ENCODE measurements at regions not wholly inside any gene's neighbourhood (a gene's known extent, or its start where the extent isn't known, plus 50 kb on each side); places are given as distances from the start of the nearest gene placed in this dataset.

GRCh38 chr4:4607336-4608213 lies 65.7 kb upstream of the STX18 start:
- Histone ChIP-seq H3K9me3 (ENCODE audit: low read depth) (no peaks in the 10 kb centered on the region), H3K4me3 (no peak overlapping the region), H3K27ac (peak overlapping the region; percentile 43), H3K4me2 (no peak overlapping the region), H3K36me3 (replicated peaks; ENCODE audit: insufficient read depth, low read depth) (no peaks in the 10 kb centered on the region), H3K4me1 (ENCODE audit: insufficient read depth) (no peaks in the 10 kb centered on the region), H4K20me1 (ENCODE audit: insufficient read depth, poor library complexity, severe bottlenecking) (no peaks in the 10 kb centered on the region), H3K27me3 (no peaks in the 10 kb centered on the region), H3K79me2 (no peaks in the 10 kb centered on the region), H3K9me2 (replicated peaks; ENCODE audit: insufficient read depth) (no peaks in the 10 kb centered on the region), H2AFZ (no peak overlapping the region)
- TF ChIP-seq EZH2 (IDR thresholded peaks at IDR 0.05; ENCODE audit: borderline replicate concordance), result no peak
- DNase-seq (ENCODE audit: low spot score), result no peak
- 74% methylated on average over 19 of the region's 19 CpGs for WGBS (ENCODE audit: low lambda C conversion rate, missing lambda C conversion rate)

GRCh38 chr4:4606321-4606720 lies 64.5 kb upstream of the STX18 start:
- Histone ChIP-seq H3K4me2 (no peak overlapping the region), H3K4me1 (ENCODE audit: insufficient read depth) (no peaks in the 10 kb centered on the region), H3K9me3 (ENCODE audit: low read depth) (no peaks in the 10 kb centered on the region), H4K20me1 (ENCODE audit: insufficient read depth, poor library complexity, severe bottlenecking) (no peaks in the 10 kb centered on the region), H2AFZ (no peak overlapping the region), H3K27me3 (no peaks in the 10 kb centered on the region), H3K4me3 (no peak overlapping the region), H3K79me2 (no peaks in the 10 kb centered on the region), H3K9me2 (replicated peaks; ENCODE audit: insufficient read depth) (no peaks in the 10 kb centered on the region), H3K27ac (no peak overlapping the region), H3K36me3 (replicated peaks; ENCODE audit: insufficient read depth, low read depth) (no peaks in the 10 kb centered on the region)
- 87% methylated on average over 10 of the region's 10 CpGs for WGBS (ENCODE audit: low lambda C conversion rate, missing lambda C conversion rate)
- no peak for DNase-seq (ENCODE audit: low spot score)
- TF ChIP-seq CTCF (IDR thresholded peaks at IDR 0.05; ENCODE audit: poor library complexity) (no peak), EZH2phosphoT487 (IDR thresholded peaks at IDR 0.05; ENCODE audit: low read depth, severe bottlenecking, unreplicated experiment) (no peak), EZH2 (IDR thresholded peaks at IDR 0.05; ENCODE audit: borderline replicate concordance) (no peak)

GRCh38 chr4:4605849-4606248 lies 64.0 kb upstream of the STX18 start:
- no peaks in the 10 kb centered on the region for H3K36me3 ChIP-seq (replicated peaks; ENCODE audit: insufficient read depth, low read depth)

More at GRCh38 chr4:4605849-4606248, 64.0 kb upstream of the STX18 start:
- Histone ChIP-seq H3K9me2 (replicated peaks; ENCODE audit: insufficient read depth) (no peaks in the 10 kb centered on the region), H3K79me2 (no peaks in the 10 kb centered on the region), H3K9me3 (ENCODE audit: low read depth) (no peaks in the 10 kb centered on the region), H4K20me1 (ENCODE audit: insufficient read depth, poor library complexity, severe bottlenecking) (no peaks in the 10 kb centered on the region), H3K27ac (no peak overlapping the region), H3K27me3 (no peaks in the 10 kb centered on the region), H3K4me3 (no peak overlapping the region), H2AFZ (no peak overlapping the region), H3K4me2 (no peak overlapping the region), H3K4me1 (ENCODE audit: insufficient read depth) (no peaks in the 10 kb centered on the region)
- DNase-seq (ENCODE audit: low spot score), result no peak
- WGBS (ENCODE audit: low lambda C conversion rate, missing lambda C conversion rate), result 93% methylated on average over 2 of the region's 2 CpGs
- TF ChIP-seq CTCF (IDR thresholded peaks at IDR 0.05; ENCODE audit: poor library complexity) (no peak), EZH2 (IDR thresholded peaks at IDR 0.05; ENCODE audit: borderline replicate concordance) (no peak), EZH2phosphoT487 (IDR thresholded peaks at IDR 0.05; ENCODE audit: low read depth, severe bottlenecking, unreplicated experiment) (no peak)

All from hepatocyte (in vitro differentiated cells).